H1 (cell line): ENCODE measurements at regions not wholly inside any gene's neighbourhood (a gene's known extent, or its start where the extent isn't known, plus 50 kb on each side); places are given as distances from the start of the nearest gene placed in this dataset.

Source experiments
- CTCF ChIA-PET: fragments of 300-600 bp; sonication (Branson Sonifier 250); formaldehyde crosslinking; loops from one replicate; lab custom pipeline; 2021; ENCODE audit not compliant: partially characterized antibody; lab: Charles Lee
- POLR2A ChIA-PET: fragments of 300-600 bp; sonication (Branson Sonifier 250); formaldehyde crosslinking; loops from one replicate; lab custom pipeline; 2021; ENCODE audit warnings: inconsistent platforms; ENCODE audit not compliant: partially characterized antibody; lab: Charles Lee
- DNase-seq, 2 experiments: peaks; one replicate each; pipeline versions ENCODE4 v3.0.0 to v3.0.0-alpha.2; 2010 to 2022; ENCODE audit warnings: low spot score in 2 of 2, low read depth in 1 of 2, mixed read lengths in 1 of 2
- FAIRE-seq: peaks from 2 replicates; lab custom pipeline; 2011; peaks lifted over from hg19 to GRCh38; lab: Jason Lieb, UNC
- H2AFZ ChIP-seq: 2 replicates; pipeline ENCODE4 v1.8.1; 2012; ENCODE audit warnings: low read length, inconsistent platforms
- H2AK5ac ChIP-seq: 2 replicates; pipeline ENCODE4 v1.6.1; 2013; ENCODE audit warnings: low read depth, low read length
- H2BK120ac ChIP-seq: replicated peaks from 2 replicates; pipeline ENCODE3; 2013; ENCODE audit warnings: low read depth, low read length, inconsistent platforms
- H2BK12ac ChIP-seq: 2 replicates; pipeline ENCODE4 v1.6.1; 2013; ENCODE audit warnings: low read depth, low read length
- H2BK15ac ChIP-seq: 2 replicates; pipeline ENCODE4 v1.6.1; 2013; ENCODE audit warnings: low read length
- H2BK20ac ChIP-seq: 2 replicates; pipeline ENCODE4 v1.6.1; 2013; ENCODE audit warnings: low read length
- H2BK5ac ChIP-seq: 2 replicates; pipeline ENCODE4 v1.6.1; 2013; ENCODE audit warnings: low read depth, low read length
- H3K14ac ChIP-seq: 2 replicates; pipeline ENCODE4 v1.6.1; 2013; ENCODE audit warnings: inconsistent platforms; ENCODE audit not compliant: insufficient read length
- H3K18ac ChIP-seq: 2 replicates; pipeline ENCODE4 v1.6.1; 2013; ENCODE audit warnings: low read length; ENCODE audit errors: extremely low read depth
- H3K23ac ChIP-seq: 2 replicates; pipeline ENCODE4 v1.6.1; 2013; ENCODE audit warnings: inconsistent platforms; ENCODE audit not compliant: insufficient read length
- H3K23me2 ChIP-seq: 2 replicates; pipeline ENCODE4 v1.6.1; 2013; ENCODE audit warnings: low read depth, low read length
- H3K27ac ChIP-seq: 2 replicates; pipeline ENCODE4 v1.6.1; 2011; ENCODE audit warnings: low read depth, low read length, inconsistent platforms
- H3K27me3 ChIP-seq, 4 experiments: replicated peaks in 1 of 4; 1 replicate in 1 of 4; 2 replicates in 3 of 4; pipeline versions ENCODE4 v1.6.1 to v1.8.1; 2011 to 2013; ENCODE audit warnings: low read length in 3 of 4, mild to moderate bottlenecking in 3 of 4, inconsistent platforms in 2 of 4, mixed read lengths in 2 of 4, moderate library complexity in 1 of 4; ENCODE audit not compliant: control insufficient read depth in 3 of 4, insufficient read depth in 3 of 4; ENCODE audit errors: extremely low read depth in 1 of 4
- H3K36me3 ChIP-seq, 4 experiments: 2 replicates each; pipeline versions ENCODE4 v1.6.1 to v1.8.1; 2011 to 2013; ENCODE audit warnings: mild to moderate bottlenecking in 4 of 4, low read length in 3 of 4, moderate library complexity in 2 of 4, control low read depth in 1 of 4, inconsistent platforms in 1 of 4; ENCODE audit not compliant: insufficient read depth in 4 of 4, control insufficient read depth in 2 of 4
- H3K4ac ChIP-seq: replicated peaks from 2 replicates; pipeline ENCODE3; 2013; ENCODE audit warnings: low read length, low read depth, mixed read lengths, inconsistent platforms; ENCODE audit not compliant: insufficient read length
- H3K4me1 ChIP-seq, 4 experiments: replicated peaks in 1 of 4; 1 replicate in 1 of 4; 2 replicates in 3 of 4; pipeline versions ENCODE4 v1.6.1 to v1.8.1; 2011 to 2013; ENCODE audit warnings: low read length in 3 of 4, inconsistent platforms in 2 of 4, mixed read lengths in 1 of 4; ENCODE audit not compliant: insufficient read depth in 4 of 4, control insufficient read depth in 3 of 4
- H3K4me2 ChIP-seq, 2 experiments: 2 replicates each; pipeline versions ENCODE4 v1.6.1 to v1.8.1; 2011 to 2013; ENCODE audit warnings: low read depth in 2 of 2, low read length in 2 of 2, control low read depth in 1 of 2, inconsistent platforms in 1 of 2, mild to moderate bottlenecking in 1 of 2; ENCODE audit not compliant: insufficient read depth in 1 of 2
- H3K4me3 ChIP-seq, 4 experiments: fragments of 200-600, 300-600 bp in 1 of 4; sonication (generic), shearing (Covaris generic), sonication (Bioruptor Twin) in 1 of 4; 2 replicates each; pipeline versions ENCODE4 v1.5.1 to v1.8.1; 2011 to 2016; ENCODE audit warnings: low read length in 4 of 4, low read depth in 3 of 4, control low read depth in 2 of 4, inconsistent platforms in 2 of 4, mild to moderate bottlenecking in 2 of 4, mixed read lengths in 1 of 4, moderate library complexity in 1 of 4; ENCODE audit not compliant: insufficient read depth in 2 of 4; ENCODE audit errors: extremely low read depth in 1 of 4
- H3K56ac ChIP-seq: replicated peaks from 2 replicates; pipeline ENCODE3; 2013; ENCODE audit warnings: low read depth, mild to moderate bottlenecking, mixed read lengths, low read length, inconsistent platforms; ENCODE audit not compliant: insufficient read length
- H3K79me1 ChIP-seq: 2 replicates; pipeline ENCODE4 v1.6.1; 2013; ENCODE audit warnings: low read depth, low read length, control low read depth
- H3K79me2 ChIP-seq, 2 experiments: 2 replicates each; pipeline versions ENCODE4 v1.6.1 to v1.8.1; 2012 to 2013; ENCODE audit warnings: low read length in 2 of 2, mild to moderate bottlenecking in 2 of 2, inconsistent platforms in 1 of 2; ENCODE audit not compliant: insufficient read depth in 2 of 2, control insufficient read depth in 1 of 2
- H3K9ac ChIP-seq, 4 experiments: replicated peaks in 1 of 4; 1 replicate in 1 of 4; 2 replicates in 3 of 4; pipeline versions ENCODE4 v1.6.1 to v1.8.1; 2011 to 2013; ENCODE audit warnings: low read depth in 3 of 4, low read length in 3 of 4, control low read depth in 2 of 4, mild to moderate bottlenecking in 2 of 4, moderate library complexity in 2 of 4, inconsistent platforms in 1 of 4; ENCODE audit errors: extremely low read depth in 1 of 4
- H3K9me3 ChIP-seq, 2 experiments: 2 replicates each; pipeline versions ENCODE4 v1.6.1 to v1.8.1; 2012 to 2013; ENCODE audit warnings: mild to moderate bottlenecking in 2 of 2, moderate library complexity in 2 of 2, control low read depth in 1 of 2, inconsistent platforms in 1 of 2, low read depth in 1 of 2, low read length in 1 of 2, mixed read lengths in 1 of 2; ENCODE audit not compliant: insufficient read depth in 2 of 2
- H4K20me1 ChIP-seq, 2 experiments: replicated peaks in 1 of 2; 2 replicates each; pipeline versions ENCODE3 to v1.8.1; 2011 to 2013; ENCODE audit warnings: inconsistent platforms in 2 of 2, low read length in 2 of 2, mild to moderate bottlenecking in 1 of 2; ENCODE audit not compliant: insufficient read depth in 2 of 2, control insufficient read depth in 1 of 2
- H4K5ac ChIP-seq: 2 replicates; pipeline ENCODE4 v1.6.1; 2013; ENCODE audit warnings: low read length, low read depth, mixed read lengths, inconsistent platforms; ENCODE audit not compliant: insufficient read length
- H4K8ac ChIP-seq: 2 replicates; pipeline ENCODE4 v1.8.0; 2013; ENCODE audit warnings: mild to moderate bottlenecking, moderate library complexity, low read length, inconsistent platforms; ENCODE audit not compliant: insufficient read depth; ENCODE audit errors: extremely low read depth
- H4K91ac ChIP-seq: replicated peaks from 2 replicates; pipeline ENCODE3; 2013; ENCODE audit warnings: low read length, mixed read lengths, inconsistent platforms; ENCODE audit not compliant: insufficient read length
- CBX8 ChIP-seq: fragments of 300-800, 300-1000 bp; sonication (generic); IDR thresholded peaks from 2 replicates; pipeline ENCODE4 v1.7.1; 2016; ENCODE audit warnings: low read depth, low read length, borderline replicate concordance
- CEBPB ChIP-seq: IDR thresholded peaks from 2 replicates; pipeline ENCODE4 v1.6.1; 2012; ENCODE audit warnings: low read depth, low read length
- EP300 ChIP-seq, 2 experiments: IDR thresholded peaks; 1 replicate in 1 of 2; 2 replicates in 1 of 2; pipeline ENCODE4 v1.6.1; 2011 to 2012; ENCODE audit warnings: low read depth in 2 of 2, low read length in 2 of 2, mild to moderate bottlenecking in 2 of 2, borderline replicate concordance in 1 of 2, inconsistent platforms in 1 of 2, moderate library complexity in 1 of 2
- WGBS, 2 experiments: shearing (Covaris generic) in 1 of 2; methylation state at CpG; one replicate each; pipeline versions ENCODE4 v1.1.6 to v1.1.7; 2013 to 2015; ENCODE audit warnings: low lambda C conversion rate in 2 of 2, mixed read lengths in 2 of 2, inconsistent platforms in 1 of 2, low coverage in 1 of 2, missing lambda C conversion rate in 1 of 2; ENCODE audit not compliant: insufficient replicate concordance in 2 of 2, insufficient coverage in 1 of 2, insufficient read length in 1 of 2; ENCODE audit errors: extremely low coverage in 1 of 2, missing lambda C conversion rate in 1 of 2; 5-methylcytosine and 5-hydroxymethylcytosine counted together

DNA sequence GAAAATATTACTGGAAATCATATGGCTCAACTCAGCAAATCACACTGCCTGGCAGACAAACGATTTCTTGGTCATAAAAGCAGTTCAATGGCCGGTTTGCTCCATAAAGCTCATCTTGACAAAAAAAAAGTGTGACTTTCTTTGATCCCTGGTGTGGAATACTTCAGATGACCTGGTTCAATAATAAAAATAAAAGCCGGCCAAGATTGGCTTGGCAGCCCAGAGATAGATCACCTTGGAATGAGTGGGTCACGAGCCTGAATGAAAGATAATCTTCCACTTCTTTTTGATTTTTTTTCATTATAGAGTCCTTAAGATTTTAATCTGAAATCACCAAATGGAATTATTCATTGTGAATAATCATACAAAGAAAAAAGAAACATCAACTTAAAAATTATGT is 445.3 kb upstream of the CITED2 start:
- Histone ChIP-seq H3K79me1 (no peaks in the 10 kb centered on the region), H2BK12ac (no peak overlapping the region), H3K23me2 (no peaks in the 10 kb centered on the region), H3K9ac (no peak overlapping the region), H3K56ac (no peak overlapping the region), H3K23ac (no peak overlapping the region), H3K4ac (no peak overlapping the region), H3K27ac (no peak overlapping the region), H3K27me3 (no peaks in the 10 kb centered on the region), H2BK20ac (no peak overlapping the region), H4K91ac (no peak overlapping the region), H3K14ac (no peak overlapping the region), H4K5ac (no peak overlapping the region), H3K4me2 (no peak overlapping the region), H2BK15ac (no peak overlapping the region), H2AK5ac (no peak overlapping the region), H2BK5ac (no peak overlapping the region), H2AFZ (no peak overlapping the region), H3K4me3 (no peak overlapping the region), H4K20me1 (no peaks in the 10 kb centered on the region), H3K4me1 (no peaks in the 10 kb centered on the region), H4K8ac (no peak overlapping the region), H3K18ac (no peak overlapping the region), H2BK120ac (no peak overlapping the region), H3K79me2 (no peaks in the 10 kb centered on the region), H3K36me3 (no peaks in the 10 kb centered on the region), H3K9me3 (no peaks in the 10 kb centered on the region)
- TF ChIP-seq CEBPB (no peak), CBX8 (no peak), EP300 (IDR thresholded peaks at IDR 0.05; ENCODE audit: borderline replicate concordance in 1 of 2, low read depth in 2 of 2, low read length in 2 of 2) (no peak)
- 89% methylated on average over 4 of the region's 4 CpGs; no CpG with 5 or more reads in 1 of the 2 experiments for WGBS, 2 experiments
- no peak for FAIRE-seq
- CTCF ChIA-PET = no interaction called here
- POLR2A ChIA-PET = no interaction called here
- no peak for DNase-seq
